ENCODE measurements at regions not wholly inside any gene's neighbourhood (a gene's known extent, or its start where the extent isn't known, plus 50 kb on each side); places are given as distances from the start of the nearest gene placed in this dataset.

- TF ChIP-seq CTCF (IDR thresholded peaks at IDR 0.05) (no peak), POLR2A (IDR thresholded peaks at IDR 0.05) (no peak), EP300 (IDR thresholded peaks at IDR 0.05) (no peak)
Measured at GRCh38 chr6:137323860-137324259, 104.7 kb upstream of the IFNGR1 start.

Data from tibial nerve (tissue), 4 donors.